HG03342 (cell line): ENCODE measurements at regions not wholly inside any gene's neighbourhood (a gene's known extent, or its start where the extent isn't known, plus 50 kb on each side); places are given as distances from the start of the nearest gene placed in this dataset.
"Not testable (repeated sequence)": the region's sequence is repeated elsewhere in the genome, so short reads cannot be mapped to it uniquely, and the experiment has no call there.

Experiments
- ATAC-seq: cut with Tn5 transposase; IDR thresholded peaks from one replicate; pipeline ENCODE4 v1.9.1; 2021; ENCODE audit warnings: mild to moderate bottlenecking, moderate library complexity; ENCODE audit not compliant: unreplicated experiment

DNA sequence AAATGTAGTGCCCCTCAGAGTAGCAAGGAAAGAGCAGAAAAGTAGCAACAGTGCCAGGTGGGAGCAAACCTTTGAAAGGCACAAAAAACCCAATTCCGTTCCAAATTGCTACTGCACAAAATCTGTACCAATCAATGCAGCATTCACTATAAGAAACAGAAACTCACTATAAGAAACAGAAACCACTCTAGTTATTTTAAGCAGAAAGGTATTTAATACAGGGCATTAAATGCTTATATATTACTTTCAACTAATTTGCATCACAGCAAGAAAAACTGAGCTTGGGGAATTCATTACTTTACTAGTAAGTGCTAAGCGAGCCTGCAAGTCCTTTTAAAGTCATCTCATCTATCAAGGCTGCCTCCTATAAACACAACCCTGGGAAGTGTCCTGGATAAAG is 116.5 kb upstream of the OLIG3 start:
- ATAC-seq: no peak

DNA sequence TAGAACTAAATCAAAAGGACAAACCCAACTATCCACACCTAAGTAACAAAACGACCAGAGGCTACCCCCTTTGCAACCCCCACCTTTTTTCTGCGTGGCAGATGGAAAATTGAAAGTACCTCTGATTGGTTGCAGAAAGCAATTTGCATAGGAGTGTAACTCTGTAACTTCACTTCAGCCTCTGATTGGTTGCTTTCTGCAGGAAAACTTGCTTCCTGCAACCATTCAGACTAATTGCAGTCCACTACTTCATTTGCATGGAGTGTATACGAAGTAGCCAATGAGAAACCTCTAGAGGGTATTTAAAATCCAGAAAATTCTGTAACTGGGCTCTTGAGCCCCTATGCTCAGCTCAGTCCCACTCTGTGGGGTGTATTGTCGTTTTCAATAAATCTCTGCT is 129.1 kb upstream of the OLIG3 start:
- ATAC-seq: no peak

DNA sequence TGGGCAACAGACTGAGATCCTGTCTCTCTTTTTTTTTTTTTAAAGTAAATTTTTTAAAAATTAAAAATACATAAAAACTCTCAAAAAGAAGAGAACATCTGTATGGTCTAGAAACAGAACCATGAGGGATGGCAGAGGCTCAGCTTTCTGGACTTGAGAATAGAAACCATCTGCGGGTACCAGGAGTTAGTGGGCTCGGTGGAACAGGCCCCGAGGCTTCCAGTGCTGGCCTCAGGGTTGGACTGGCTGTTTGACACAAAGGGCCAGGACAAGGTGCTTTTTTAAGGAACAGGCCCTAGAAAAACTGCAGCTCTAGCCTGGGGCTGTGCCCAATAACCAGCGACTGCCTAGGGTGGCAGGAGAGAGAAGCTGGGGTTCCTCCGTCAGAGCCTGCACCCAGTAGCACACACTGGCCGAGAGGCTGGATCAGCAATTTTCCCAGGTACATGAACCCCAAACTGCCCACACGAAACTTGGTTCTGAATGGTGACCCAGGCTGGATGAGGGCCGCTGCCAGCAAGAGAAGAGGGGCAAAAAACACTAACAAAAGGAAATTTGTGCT is 131.0 kb upstream of the OLIG3 start:
- ATAC-seq: no peak

DNA sequence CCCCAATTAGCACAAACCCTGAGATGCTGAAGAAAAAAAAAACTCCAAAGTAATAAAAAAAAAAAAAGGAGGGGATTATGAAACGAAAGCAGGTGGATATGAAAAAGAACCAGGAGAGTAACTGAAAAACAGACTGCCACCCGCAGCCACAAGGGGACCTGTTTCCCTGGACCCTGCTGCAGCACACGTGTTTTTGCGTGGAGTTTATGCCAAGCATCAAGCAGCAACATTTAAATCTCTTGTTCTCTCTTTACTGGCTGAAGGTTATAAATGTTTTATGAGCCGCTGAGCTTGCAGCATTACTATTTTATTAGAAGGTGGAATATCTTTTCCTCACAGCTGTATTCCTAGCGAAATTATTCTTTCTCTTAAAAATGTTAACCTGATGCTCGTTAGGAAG is 131.6 kb upstream of the OLIG3 start:
- no peak for ATAC-seq

DNA sequence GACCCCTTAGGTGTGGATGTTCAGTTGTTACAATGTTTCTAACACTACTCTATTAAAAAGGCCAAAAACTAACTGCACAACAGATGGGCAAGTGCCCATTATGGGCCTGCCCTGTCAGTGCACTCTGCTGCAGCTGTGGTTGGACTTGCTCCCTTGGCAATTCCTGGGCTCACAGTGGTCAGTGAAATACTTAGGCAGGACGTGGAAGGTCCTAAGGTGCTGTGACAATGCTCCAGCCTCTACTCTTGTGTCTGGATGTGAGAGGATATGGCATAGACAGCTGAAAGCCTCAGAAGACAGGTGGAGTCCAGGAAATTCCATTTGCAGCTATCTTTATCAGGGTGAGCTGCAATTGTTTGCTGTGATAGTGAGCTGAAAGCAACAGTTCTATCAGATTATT is 136.5 kb upstream of the OLIG3 start:
- ATAC-seq: no peak

DNA sequence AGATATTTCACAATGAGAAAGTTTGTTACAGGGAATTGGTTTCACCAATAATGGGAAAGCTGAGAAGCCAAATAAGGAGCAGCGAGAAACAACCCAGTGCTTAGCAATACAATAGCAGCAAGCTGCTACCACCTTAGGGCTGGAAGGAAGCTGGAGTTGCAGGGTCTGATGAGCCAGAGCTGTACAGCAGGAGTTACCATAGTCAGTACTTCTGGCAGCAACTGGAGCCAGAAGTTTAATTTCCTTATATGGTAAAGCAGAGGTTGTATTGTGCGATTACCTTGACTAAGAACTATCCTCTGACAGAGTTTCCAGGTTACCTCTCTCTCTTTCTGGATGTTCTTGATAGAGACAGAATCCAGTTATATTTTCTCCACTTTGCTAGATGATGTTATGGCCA is 137.1 kb upstream of the OLIG3 start:
- no peak for ATAC-seq

DNA sequence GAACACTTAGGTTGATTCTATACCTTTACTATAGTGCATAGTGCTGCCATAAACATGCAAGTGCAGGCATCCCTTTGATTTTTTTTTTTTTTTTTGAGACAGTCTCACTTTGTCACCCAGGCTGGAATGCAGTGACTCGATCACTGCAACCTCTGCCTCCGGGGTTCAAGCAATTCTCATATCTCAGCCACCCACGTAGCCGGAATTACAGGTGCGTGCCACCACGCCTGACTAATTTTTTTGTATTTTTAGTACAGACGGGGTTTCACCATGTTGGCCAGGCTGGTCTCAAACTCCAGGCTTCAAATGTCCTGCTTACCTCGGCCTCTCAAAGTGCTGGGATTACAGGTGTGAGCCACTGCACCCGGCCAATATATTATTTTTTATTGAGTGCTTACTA is 140.0 kb upstream of the OLIG3 start:
- not testable (repeated sequence) for ATAC-seq

DNA sequence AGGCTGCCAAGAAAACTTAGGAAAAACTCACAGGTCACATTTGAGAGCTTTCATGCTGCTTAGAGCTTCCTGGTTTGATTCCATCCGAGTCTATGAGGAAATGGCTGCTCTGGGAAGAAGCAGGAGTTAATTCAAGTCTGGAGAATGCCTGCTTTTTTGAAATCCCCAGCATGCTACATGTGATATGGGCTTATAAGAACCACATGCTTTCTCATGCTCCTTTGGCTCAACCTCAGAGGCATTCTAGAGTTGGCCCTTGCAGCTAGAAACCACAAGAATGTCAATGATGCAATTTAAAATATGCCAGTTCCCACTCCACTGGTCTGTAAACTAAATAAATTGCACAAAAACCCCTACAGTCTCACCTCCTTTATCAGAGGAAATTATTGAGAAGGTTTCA is 142.9 kb upstream of the OLIG3 start:
- no peak for ATAC-seq

DNA sequence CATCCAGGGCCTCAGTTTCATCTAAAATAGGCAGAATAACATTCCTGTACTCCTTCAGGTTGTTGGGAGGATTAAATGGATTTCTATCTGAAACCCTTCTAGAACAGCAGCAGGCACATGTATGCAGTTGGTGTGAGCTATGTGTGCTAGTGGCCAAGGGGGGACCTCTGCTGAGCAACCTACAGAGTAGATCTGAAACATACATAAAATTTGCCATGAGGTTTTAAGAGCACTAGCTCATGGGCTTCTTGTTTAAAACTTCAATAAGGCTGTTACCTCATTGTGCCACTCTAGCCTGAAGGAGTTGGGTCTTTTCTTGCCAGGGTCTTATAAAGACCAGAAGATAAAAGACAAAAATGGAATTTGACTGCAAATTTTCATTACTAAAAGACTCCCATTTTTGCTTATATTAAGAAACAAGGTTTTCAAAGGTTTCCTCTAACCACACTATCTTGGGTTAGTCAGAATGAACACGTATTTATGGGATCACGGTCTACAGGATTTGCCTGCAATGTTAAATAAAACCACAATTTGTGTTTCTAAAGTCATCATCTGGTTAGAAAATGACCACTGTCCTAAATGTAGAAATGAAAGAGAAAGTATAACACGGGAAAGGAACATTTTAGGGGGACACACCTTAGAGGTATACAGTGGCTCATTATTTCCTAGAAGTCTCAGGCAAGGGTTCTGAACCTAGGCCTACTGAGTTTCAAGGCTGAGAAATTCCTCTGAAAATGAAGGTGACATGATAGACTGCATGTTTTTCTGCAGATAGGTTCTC is 144.9 kb upstream of the OLIG3 start:
- no peak for ATAC-seq

DNA sequence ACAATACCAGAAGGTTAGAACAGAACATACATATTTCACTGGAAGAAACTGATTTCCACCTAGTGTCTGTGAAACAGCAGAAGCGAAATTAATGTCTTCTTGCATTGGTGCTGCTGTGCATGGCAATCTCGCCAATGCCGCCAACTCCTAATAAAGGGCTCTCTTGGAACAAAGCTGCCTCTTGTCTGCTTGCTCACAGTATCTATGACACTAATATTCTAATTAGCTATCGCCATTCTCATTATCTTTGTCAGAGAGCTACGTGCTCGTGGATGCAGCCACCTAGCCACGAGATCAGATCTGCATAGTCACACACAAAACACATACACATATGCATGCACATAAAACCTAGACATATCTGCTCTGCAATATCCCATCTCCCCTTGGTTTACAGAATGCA is 145.9 kb upstream of the OLIG3 start:
- no peak for ATAC-seq

DNA sequence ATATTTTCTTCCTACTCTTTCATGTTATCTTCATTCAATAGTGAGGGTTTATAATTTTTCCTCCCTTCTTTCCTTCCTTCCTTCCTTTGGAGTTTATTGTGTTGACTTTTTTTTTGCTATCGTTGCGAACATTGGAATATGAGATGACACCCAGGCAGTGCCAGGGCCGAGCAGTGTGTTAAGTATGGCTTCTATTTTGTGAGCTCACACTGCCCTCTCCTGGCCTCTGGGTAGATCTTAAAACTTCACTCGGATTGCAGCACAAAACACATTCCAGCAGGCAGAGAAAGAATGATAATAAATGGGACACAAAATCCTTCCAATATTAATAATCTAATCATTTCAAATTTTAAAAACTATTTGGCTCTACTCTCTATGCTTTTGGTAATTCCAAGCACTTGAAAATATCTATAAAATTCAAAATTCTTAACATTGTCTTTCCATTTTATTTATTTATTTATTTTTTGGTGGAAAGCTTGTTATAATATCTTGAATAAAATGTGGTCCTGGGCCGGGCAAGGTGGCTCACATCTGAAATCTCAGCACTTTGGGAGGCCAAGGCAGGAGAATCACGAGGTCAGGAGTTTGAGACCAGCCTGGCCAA is 147.4 kb upstream of the OLIG3 start:
- ATAC-seq: peak; percentile 55

DNA sequence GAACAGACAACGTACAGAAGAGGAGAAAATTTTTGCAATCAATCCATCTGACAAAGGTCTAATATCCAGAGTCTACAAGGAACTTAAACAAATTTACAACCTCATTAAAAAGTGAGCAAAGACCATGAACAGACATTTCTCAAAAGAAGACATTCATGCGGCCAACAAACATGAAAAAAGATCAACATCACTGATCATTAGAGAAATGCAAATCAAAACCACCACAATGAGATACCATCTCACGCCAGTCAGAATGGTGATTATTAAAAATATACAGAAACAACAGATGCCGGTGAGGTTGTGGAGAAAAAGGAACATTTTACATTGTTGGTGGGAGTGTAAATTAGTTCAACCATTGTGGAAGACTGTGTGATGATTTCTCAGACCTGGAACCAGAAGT is 149.0 kb upstream of the OLIG3 start:
- ATAC-seq: not testable (repeated sequence)

DNA sequence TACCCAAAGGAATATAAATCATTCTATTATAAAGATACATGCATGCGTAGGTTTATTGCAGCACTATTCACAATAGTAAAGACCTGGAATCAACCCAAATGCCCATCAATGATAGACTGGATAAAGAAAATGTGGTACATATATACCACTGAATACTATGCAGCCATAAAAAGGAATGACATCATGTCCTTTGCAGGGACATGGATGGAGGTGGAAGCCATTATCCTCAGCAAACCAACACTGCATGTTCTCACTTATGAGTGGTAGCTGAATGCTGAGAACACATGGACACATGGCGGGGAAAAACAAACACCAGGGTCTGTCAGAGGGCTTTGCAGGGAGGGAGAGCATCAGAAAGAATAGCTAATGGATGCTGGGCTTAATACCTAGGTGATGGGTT is 149.4 kb upstream of the OLIG3 start:
- ATAC-seq: not testable (repeated sequence)

DNA sequence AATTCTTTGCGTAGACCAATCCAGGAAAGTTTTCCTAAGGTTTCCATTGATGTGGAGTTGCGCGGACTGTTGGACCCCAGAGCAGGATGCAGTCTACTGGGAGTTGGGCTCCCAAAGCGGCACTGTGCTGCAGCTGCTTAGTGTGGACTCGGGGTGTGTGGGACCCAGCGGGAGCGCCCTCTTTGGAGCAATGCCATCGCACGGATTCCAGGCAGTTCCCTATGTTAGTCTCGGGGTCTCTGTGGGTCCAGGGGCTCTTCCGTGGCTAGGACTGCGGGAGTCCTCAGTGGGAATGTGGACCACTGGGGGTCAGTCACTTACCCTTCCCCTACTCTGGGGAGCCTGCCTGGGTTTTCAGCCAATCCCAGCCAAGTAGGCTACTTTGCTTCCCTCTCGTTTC is 151.7 kb upstream of the OLIG3 start:
- ATAC-seq: no peak

DNA sequence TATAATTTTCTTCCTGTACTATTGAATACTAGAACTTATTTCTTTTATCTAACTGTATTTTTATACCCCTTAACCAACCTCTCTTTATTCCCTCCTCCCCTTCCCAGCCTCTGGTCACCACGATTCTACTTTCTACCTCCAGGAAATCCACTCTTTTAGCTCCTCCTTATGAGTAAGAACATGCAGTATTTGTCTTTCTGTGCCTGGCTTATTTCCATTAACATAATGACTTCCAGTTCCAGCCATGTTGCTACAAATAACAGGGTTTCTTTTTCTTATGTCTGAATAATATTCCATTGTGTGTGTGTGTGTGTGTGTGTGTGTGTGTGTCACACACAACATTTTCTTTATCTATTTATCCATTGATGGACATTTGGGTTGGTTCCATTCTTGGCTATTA is 152.3 kb upstream of the OLIG3 start:
- ATAC-seq: no peak

DNA sequence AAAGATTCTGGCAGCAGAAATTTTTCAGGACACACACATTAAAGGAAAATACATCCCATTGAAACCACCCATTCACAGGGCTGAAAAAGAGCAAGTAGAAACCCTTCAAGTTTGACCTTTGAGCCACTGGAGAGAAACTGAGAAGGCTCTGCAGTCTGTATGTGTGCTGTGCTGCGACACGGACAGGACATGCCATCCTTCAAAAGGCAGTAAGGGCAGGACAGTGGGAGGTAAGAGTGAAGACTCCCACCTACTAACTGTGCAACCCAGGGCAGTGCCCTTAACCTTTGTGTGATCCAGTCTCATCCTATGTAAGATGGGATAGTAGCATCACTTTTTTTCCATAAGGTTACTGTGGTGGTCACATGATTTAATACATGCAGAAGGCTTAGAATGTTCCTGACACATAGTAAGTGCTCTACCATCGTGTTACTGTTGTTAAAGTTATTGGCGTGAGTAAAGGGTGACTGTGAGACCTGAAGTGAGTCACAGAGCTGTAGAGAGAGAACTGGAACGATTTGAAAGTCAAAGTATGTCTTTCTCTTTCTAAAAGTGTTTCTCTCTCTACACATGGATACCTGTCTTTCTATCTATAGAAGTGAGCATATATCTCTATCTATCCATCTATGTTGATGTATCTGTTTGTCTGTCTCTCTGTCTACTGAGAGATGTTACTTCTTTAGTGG is 153.7 kb upstream of the OLIG3 start:
- peak; percentile 57 for ATAC-seq

DNA sequence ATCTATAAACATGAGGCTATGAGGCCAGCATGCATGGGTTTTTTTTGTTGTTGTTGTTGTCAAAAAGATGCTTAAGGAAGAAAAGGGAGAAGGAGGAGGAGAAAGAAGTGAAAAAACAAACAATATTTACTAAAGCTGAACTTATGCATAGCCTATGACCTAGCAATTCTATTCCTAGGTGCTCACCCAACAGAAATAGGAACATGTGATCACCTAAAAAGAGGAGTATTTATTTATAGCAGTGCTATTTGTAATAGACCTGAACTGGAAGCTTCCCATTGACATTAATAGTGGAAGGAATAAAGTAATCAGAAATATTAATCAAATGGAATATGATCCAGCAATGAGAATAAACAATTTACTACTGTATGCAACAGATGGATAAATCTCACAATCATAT is 156.5 kb upstream of the OLIG3 start:
- no peak for ATAC-seq

DNA sequence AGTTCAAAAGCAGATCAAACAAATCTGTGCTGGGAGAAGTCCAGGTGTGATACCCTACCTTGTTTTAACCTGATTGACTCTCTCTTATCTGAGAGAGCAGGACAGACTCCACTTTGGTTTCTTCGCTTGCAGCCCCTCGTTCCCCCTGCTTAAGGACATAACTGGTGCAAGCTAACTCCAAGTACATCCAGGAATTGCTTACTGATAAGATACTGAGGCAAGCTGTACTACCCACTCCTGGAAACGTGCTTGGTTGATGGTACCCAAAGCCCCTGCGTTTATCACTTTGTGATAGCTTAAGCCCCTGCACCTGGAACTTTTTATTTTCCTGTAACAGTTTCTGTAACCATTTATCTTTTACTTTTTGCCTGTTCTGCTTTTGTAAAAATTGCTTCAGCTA is 157.0 kb upstream of the OLIG3 start:
- ATAC-seq: no peak

DNA sequence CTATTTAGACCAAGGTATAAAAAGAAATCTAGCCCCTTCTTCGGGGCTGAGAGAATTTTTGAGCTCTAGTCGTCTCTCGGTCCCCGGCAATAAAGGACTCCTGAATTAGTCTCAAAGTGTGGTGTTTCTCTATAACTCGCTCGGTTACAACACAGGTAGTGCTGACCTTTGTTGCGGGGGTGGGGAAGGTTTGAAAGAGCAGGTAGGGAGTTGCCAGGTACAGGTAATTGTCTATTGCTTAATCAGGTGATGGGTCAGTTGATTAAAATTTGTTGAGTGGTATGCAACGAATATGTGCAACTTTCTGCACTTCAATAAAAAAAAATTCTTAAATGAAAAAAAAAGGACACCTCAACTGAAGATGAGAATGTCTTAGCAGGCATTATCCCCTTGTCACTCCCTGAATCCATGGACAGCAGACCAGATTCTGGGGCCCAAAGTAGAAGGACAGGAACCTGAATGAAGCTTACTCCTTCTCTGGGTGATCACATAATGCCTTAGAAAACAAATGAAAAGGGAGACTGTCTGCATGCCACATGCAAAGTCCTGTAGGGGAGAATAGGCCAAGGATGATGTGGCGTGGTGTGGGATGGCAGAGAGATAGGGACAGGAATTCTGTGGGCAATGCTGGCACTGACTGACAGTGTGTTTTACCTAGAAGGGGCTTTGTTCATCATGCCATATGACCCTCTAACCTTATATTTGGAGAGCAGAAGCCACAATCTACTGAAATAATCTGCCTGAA is 157.6 kb upstream of the OLIG3 start:
- ATAC-seq: no peak

DNA sequence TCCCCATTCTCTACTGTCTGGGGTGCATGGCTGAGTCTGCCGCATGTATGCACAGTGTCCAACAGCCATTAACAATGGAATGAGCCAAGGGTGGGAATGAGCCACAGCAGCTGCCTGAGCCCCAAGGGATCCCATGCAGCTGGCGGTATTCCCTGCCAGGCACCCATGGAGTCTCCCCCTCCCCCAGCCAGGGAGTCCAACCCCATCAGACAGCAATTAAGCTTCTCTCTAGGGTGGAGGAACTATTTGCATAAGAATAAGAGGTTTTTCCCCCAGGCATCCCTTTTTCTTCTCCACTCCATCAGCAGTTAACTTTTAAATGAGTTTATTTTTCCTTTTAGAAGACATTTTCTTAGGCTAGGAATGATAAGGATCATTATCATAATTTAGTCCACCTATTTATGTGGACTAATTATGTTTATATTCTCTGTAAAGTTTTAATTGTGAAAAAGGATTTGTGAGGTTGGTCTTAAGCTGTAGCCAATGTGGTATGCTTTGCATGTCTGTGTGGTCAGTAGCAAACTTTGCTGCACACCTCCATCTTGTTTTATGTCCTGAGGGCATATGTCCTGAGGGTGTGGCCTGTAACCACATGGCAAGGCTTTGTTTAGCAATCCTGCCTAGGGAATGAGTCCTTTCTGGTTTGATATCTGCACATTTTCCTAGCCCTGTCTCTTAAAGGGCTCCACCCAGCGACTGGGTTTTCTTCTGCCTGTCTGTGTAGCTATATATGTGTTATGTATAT is 158.9 kb upstream of the OLIG3 start:
- ATAC-seq: no peak

DNA sequence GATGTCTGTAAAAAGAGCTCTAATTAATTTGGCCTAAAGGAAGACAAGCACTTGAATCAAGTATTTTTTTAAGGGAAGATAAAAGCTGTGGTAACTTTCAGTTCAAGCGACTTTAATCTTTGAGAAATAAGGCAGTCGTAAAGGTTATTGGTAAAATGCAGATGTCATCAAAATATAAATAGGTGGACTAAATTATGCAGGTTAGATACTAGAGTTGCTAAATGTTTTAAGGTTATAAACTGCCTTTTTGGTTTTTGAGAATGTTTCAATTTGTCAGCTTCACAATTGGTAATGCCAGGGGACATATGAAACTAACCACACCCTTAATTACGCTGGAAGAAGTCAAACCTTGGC is 159.5 kb upstream of the OLIG3 start:
- no peak for ATAC-seq
